Testis (tissue), 2 donors: ENCODE measurements at regions not wholly inside any gene's neighbourhood (a gene's known extent, or its start where the extent isn't known, plus 50 kb on each side); places are given as distances from the start of the nearest gene placed in this dataset.

Experiments used
- POLR2A ChIP-seq: fragments of 450-650 bp; IDR thresholded peaks from one replicate; pipeline ENCODE4 v1.6.1; 2017; ENCODE audit warnings: antibody characterized with exemption, mild to moderate bottlenecking, moderate library complexity
- TF ChIP-seq, protein P1 (sequence below), 3 experiments: fragments of 450-650 bp in 2 of 3; fragments of 200-600 bp in 1 of 3; sonication (generic) in 1 of 3; IDR thresholded peaks; one replicate each; pipeline ENCODE4 v1.5.1; 2016 to 2019; ENCODE audit warnings: antibody characterized with exemption in 3 of 3, mild to moderate bottlenecking in 2 of 3, moderate library complexity in 1 of 3

DNA sequence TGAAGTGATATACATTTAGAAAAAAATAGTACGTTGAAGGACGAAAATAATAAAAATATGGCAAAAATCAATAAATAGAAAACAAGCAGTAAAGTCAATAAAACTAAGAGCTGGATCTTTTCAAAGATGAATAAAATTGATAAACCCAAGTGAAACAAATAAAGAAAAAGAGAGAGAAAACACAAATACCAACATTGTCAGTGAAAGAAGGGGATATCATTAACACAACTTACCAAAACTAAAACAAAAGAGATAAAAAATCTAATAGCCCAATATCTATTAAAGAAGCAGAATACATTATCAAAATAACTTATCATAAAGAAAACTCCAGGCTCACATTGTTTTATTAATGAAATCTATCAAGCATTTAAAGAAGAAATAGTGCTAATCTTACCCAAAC is 675.1 kb downstream of the UQCRFS1 start:
- TF ChIP-seq, protein P1, sequence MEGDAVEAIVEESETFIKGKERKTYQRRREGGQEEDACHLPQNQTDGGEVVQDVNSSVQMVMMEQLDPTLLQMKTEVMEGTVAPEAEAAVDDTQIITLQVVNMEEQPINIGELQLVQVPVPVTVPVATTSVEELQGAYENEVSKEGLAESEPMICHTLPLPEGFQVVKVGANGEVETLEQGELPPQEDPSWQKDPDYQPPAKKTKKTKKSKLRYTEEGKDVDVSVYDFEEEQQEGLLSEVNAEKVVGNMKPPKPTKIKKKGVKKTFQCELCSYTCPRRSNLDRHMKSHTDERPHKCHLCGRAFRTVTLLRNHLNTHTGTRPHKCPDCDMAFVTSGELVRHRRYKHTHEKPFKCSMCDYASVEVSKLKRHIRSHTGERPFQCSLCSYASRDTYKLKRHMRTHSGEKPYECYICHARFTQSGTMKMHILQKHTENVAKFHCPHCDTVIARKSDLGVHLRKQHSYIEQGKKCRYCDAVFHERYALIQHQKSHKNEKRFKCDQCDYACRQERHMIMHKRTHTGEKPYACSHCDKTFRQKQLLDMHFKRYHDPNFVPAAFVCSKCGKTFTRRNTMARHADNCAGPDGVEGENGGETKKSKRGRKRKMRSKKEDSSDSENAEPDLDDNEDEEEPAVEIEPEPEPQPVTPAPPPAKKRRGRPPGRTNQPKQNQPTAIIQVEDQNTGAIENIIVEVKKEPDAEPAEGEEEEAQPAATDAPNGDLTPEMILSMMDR (IDR thresholded peaks at IDR 0.05): no peak
- no peak for TF ChIP-seq POLR2A
